Activated CD4-positive, alpha-beta T cell treated with anti-CD3 and anti-CD28 coated beads, Interleukin-2, amount 50 U/mL, for 24 hours (primary cell): ENCODE measurements at regions not wholly inside any gene's neighbourhood (a gene's known extent, or its start where the extent isn't known, plus 50 kb on each side); places are given as distances from the start of the nearest gene placed in this dataset.

Experiments used
- DNase-seq, 2 donors: peaks; one replicate each; pipeline ENCODE4 v3.0.0-alpha.2; 2020; ENCODE audit warnings: low read depth in 1 of 2, low spot score in 1 of 2

GRCh38 chr10:4775808-4776207, 50.2 kb upstream of the AKR1E2 start:
- DNase-seq, result no peak

GRCh38 chr10:4772202-4772570, 53.8 kb upstream of the AKR1E2 start:
- DNase-seq, result no peak

- DNase-seq, result no peak
Measured at GRCh38 chr10:4771554-4772201, 54.3 kb upstream of the AKR1E2 start.

GRCh38 chr10:4770801-4771553, 55.0 kb upstream of the AKR1E2 start:
- no peak for DNase-seq

- no peak for DNase-seq
Measured at GRCh38 chr10:4768416-4768815, 57.6 kb upstream of the AKR1E2 start.

- DNase-seq, result no peak
Measured at GRCh38 chr10:4767033-4767814, 58.8 kb upstream of the AKR1E2 start.

GRCh38 chr10:4766454-4766853, 59.6 kb upstream of the AKR1E2 start:
- DNase-seq, result no peak

- DNase-seq, result no peak
Measured at GRCh38 chr10:4765428-4765827, 60.6 kb upstream of the AKR1E2 start.

- DNase-seq, result no peak
Measured at GRCh38 chr10:4763960-4764428, 62.0 kb upstream of the AKR1E2 start.

- no peak for DNase-seq
Measured at GRCh38 chr10:4763513-4763912, 62.5 kb upstream of the AKR1E2 start.

- no peak for DNase-seq
Measured at GRCh38 chr10:4758256-4758655, 67.8 kb upstream of the AKR1E2 start.

- no peak for DNase-seq
Measured at GRCh38 chr10:4755286-4755989, 70.6 kb upstream of the AKR1E2 start.

- no peak for DNase-seq
Measured at GRCh38 chr10:4754143-4754542, 71.9 kb upstream of the AKR1E2 start.

GRCh38 chr10:4751211-4751610, 74.8 kb upstream of the AKR1E2 start:
- no peak for DNase-seq

- no peak for DNase-seq
Measured at GRCh38 chr10:4749271-4749574, 76.8 kb upstream of the AKR1E2 start.

GRCh38 chr10:4748491-4749270, 77.3 kb upstream of the AKR1E2 start:
- no peak for DNase-seq

- no peak for DNase-seq
Measured at GRCh38 chr10:4742217-4742616, 83.8 kb upstream of the AKR1E2 start.

- DNase-seq, result no peak
Measured at GRCh38 chr10:4740471-4740870, 85.5 kb upstream of the AKR1E2 start.

- no peak for DNase-seq
Measured at GRCh38 chr10:4736608-4737007, 89.4 kb upstream of the AKR1E2 start.

GRCh38 chr10:4736183-4736582, 89.8 kb upstream of the AKR1E2 start:
- DNase-seq, result no peak

GRCh38 chr10:4733843-4734224, 92.2 kb upstream of the AKR1E2 start:
- DNase-seq, result no peak
